A549 (cell line): ENCODE measurements at regions not wholly inside any gene's neighbourhood (a gene's known extent, or its start where the extent isn't known, plus 50 kb on each side); places are given as distances from the start of the nearest gene placed in this dataset.
A peak's percentile ranks its signal among the peaks of the same experiment; 100 is the strongest.

Experiments used
- ATAC-seq, 2 experiments: fragments of 200-7000 bp in 1 of 2; fragments of >200 bp in 1 of 2; cut with Nextera tagmentation in 1 of 2; cut with Tn5 transposase in 1 of 2; 3 replicates each; pipeline versions ENCODE4 v1.8.0 to v1.9.1; 2018 to 2020; ENCODE audit warnings: mild to moderate bottlenecking in 1 of 2, moderate library complexity in 1 of 2
- CTCF ChIA-PET: fragments of 300-600 bp; sonication (Branson Sonifier 250); formaldehyde crosslinking; extraction: SDS; loops from one replicate; lab custom pipeline; 2021; ENCODE audit warnings: antibody characterized with exemption, inconsistent platforms; lab: Yijun Ruan, JAX
- POLR2A ChIA-PET: fragments of 350-600 bp; formaldehyde crosslinking; extraction: SDS; loops from one replicate; lab custom pipeline; 2021; ENCODE audit warnings: antibody characterized with exemption, inconsistent platforms; lab: Yijun Ruan, JAX
- DNase-seq, 2 experiments: peaks; one replicate each; pipeline versions ENCODE4 v3.0.0 to v3.0.0-alpha.2; 2011 to 2016; ENCODE audit warnings: low read depth in 1 of 2, low spot score in 1 of 2
- FAIRE-seq: peaks from 2 replicates; lab custom pipeline; 2011; peaks lifted over from hg19 to GRCh38; lab: Jason Lieb, UNC
- H3K27ac ChIP-seq, 2 experiments: fragments of >200 bp; sonication (Bioruptor Twin); formaldehyde crosslinking; 3 replicates each; pipeline ENCODE4 v1.5.1; 2016 to 2017
- H3K4me1 ChIP-seq: fragments of >200 bp; sonication (Bioruptor Twin); formaldehyde crosslinking; 3 replicates; pipeline ENCODE4 v1.6.1; 2016
- H3K4me2 ChIP-seq: fragments of >200 bp; sonication (Bioruptor Twin); formaldehyde crosslinking; 3 replicates; pipeline ENCODE4 v1.6.1; 2016
- H3K4me3 ChIP-seq: fragments of >200 bp; sonication (Bioruptor Twin); formaldehyde crosslinking; 3 replicates; pipeline ENCODE4 v1.5.1; 2016
- H3K9me3 ChIP-seq: fragments of >200 bp; sonication (Bioruptor Twin); formaldehyde crosslinking; 3 replicates; pipeline ENCODE4 v1.6.1; 2016
- CBX2 ChIP-seq: fragments of 200-600 bp; sonication (generic); IDR thresholded peaks from 2 replicates; pipeline ENCODE4 v1.6.1; 2016; ENCODE audit warnings: low read depth, mild to moderate bottlenecking, borderline replicate concordance
- CBX8 ChIP-seq: fragments of 200-600 bp; sonication (generic); IDR thresholded peaks from 2 replicates; pipeline ENCODE4 v1.6.1; 2016
- CHD2 ChIP-seq: fragments of 150-350 bp; IDR thresholded peaks from 2 replicates; pipeline ENCODE4 v1.6.1; 2014; ENCODE audit warnings: low read length; ENCODE audit not compliant: partially characterized antibody
- EP300 ChIP-seq, 2 experiments: fragments of >200 bp; sonication (Bioruptor Twin); formaldehyde crosslinking; IDR thresholded peaks; 2 replicates in 1 of 2; 3 replicates in 1 of 2; pipeline ENCODE4 v1.6.1; 2016 to 2017
- ESRRA ChIP-seq: fragments of 150-350 bp; IDR thresholded peaks from 2 replicates; pipeline ENCODE4 v1.6.1; 2014; ENCODE audit warnings: mild to moderate bottlenecking, low read length, borderline replicate concordance
- FOXS1 ChIP-seq: fragments of 250-450 bp; sonication (Bioruptor Pico); IDR thresholded peaks from 2 replicates; pipeline ENCODE4 v1.5.0; 2020; ENCODE audit warnings: mild to moderate bottlenecking, moderate library complexity
- GATA3 ChIP-seq: IDR thresholded peaks from 2 replicates; pipeline ENCODE4 v1.6.1; 2012; ENCODE audit warnings: borderline replicate concordance
- HDAC2 ChIP-seq: fragments of 200-600 bp; sonication (generic); IDR thresholded peaks from 2 replicates; pipeline ENCODE4 v1.6.1; 2016
- HEYL ChIP-seq: fragments of 250-450 bp; sonication (Bioruptor Pico); IDR thresholded peaks from 2 replicates; pipeline ENCODE4 v1.8.0; 2021; ENCODE audit warnings: mild to moderate bottlenecking, moderate library complexity
- HOXA7 ChIP-seq: fragments of 250-450 bp; sonication (Bioruptor Pico); IDR thresholded peaks from 2 replicates; pipeline ENCODE4 v1.5.0; 2020; ENCODE audit warnings: mild to moderate bottlenecking, moderate library complexity
- MAFK ChIP-seq: fragments of 450-650 bp; IDR thresholded peaks from 2 replicates; pipeline ENCODE4 v1.6.1; 2014; ENCODE audit not compliant: partially characterized antibody
- MAZ ChIP-seq: fragments of 150-350 bp; IDR thresholded peaks from 2 replicates; pipeline ENCODE4 v1.6.1; 2014; ENCODE audit warnings: antibody characterized with exemption, low read depth, low read length, borderline replicate concordance
- NR3C1 ChIP-seq: fragments of >200 bp; sonication (Bioruptor Twin); formaldehyde crosslinking; IDR thresholded peaks from 3 replicates; pipeline ENCODE4 v1.6.1; 2017
- RNF2 ChIP-seq: fragments of 200-600 bp; sonication (generic); IDR thresholded peaks from 2 replicates; pipeline ENCODE4 v1.6.1; 2016; ENCODE audit warnings: low read depth, mild to moderate bottlenecking, antibody characterized with exemption, moderate library complexity, borderline replicate concordance
- SMC3 ChIP-seq: fragments of >200 bp; sonication (Bioruptor Twin); formaldehyde crosslinking; IDR thresholded peaks from 3 replicates; pipeline ENCODE4 v1.6.1; 2018; ENCODE audit warnings: inconsistent platforms
- SREBF2 ChIP-seq: fragments of 450-650 bp; IDR thresholded peaks from 2 replicates; pipeline ENCODE4 v1.6.1; 2014; ENCODE audit warnings: mild to moderate bottlenecking, moderate library complexity
- TFCP2L1 ChIP-seq: fragments of 250-450 bp; sonication (Bioruptor Pico); IDR thresholded peaks from 2 replicates; pipeline ENCODE4 v1.5.0; 2021; ENCODE audit warnings: mild to moderate bottlenecking
- ZFP36 ChIP-seq: fragments of 450-650 bp; IDR thresholded peaks from 2 replicates; pipeline ENCODE4 v1.6.1; 2014; ENCODE audit warnings: borderline replicate concordance; ENCODE audit not compliant: partially characterized antibody
- ZSCAN20 ChIP-seq: fragments of 250-450 bp; sonication (Bioruptor Pico); IDR thresholded peaks from 2 replicates; pipeline ENCODE4 v1.8.0; 2022; ENCODE audit warnings: mild to moderate bottlenecking, moderate library complexity
- WGBS: methylation state at CpG from one replicate; pipeline ENCODE4 v1.1.6; 2017; ENCODE audit errors: missing lambda C conversion rate; 5-methylcytosine and 5-hydroxymethylcytosine counted together
- TF ChIP-seq, protein P1 (sequence below): fragments of 200-600 bp; sonication (generic); IDR thresholded peaks from 2 replicates; pipeline ENCODE4 v1.6.1; 2016; ENCODE audit warnings: antibody characterized with exemption, mild to moderate bottlenecking, moderate library complexity

DNA sequence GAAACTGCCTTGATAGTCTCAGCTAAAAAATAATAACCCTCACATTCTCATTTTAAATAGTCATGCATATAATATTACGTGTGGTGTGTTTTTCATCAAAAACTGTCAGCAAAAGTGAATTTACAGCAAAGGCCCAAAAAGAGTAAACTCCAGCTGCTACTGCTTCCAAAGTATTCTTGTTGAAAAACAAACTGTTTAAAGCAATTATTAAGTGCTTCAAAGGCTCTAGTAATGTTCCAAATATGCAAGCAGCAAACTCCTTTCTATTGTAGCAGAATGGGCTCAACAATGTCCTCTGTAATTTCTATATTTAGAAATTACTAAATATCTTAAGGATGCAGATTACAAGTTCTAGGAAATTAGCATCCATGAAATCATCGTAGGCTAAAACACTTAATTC lies 280.0 kb upstream of the TBX18 start:
- 55% methylated on average over 2 of the region's 2 CpGs for WGBS
- Histone ChIP-seq H3K4me1 (no peaks in the 10 kb centered on the region), H3K27ac (no peak overlapping the region), H3K4me2 (no peak overlapping the region), H3K9me3 (no peaks in the 10 kb centered on the region), H3K4me3 (no peak overlapping the region)
- ATAC-seq (no peak), DNase-seq (no peak), FAIRE-seq (no peak)
- ChIA-PET POLR2A (no interaction called here), CTCF (interaction anchor here (0.8 kb wide), 1 partner anchor 622 kb away, joined by 3 read pairs; no protein-coding TSS in a partner anchor)
- TF ChIP-seq ZSCAN20 (CRISPR knock-in tag) (no peak), SMC3 (no peak), SREBF2 (no peak), MAZ (no peak), ZFP36 (no peak), FOXS1 (no peak), CHD2 (no peak), CBX2 (no peak), EP300 (IDR thresholded peaks at IDR 0.05) (no peak), HDAC2 (no peak), CBX8 (no peak), RNF2 (no peak), ESRRA (no peak), NR3C1 (no peak)

DNA sequence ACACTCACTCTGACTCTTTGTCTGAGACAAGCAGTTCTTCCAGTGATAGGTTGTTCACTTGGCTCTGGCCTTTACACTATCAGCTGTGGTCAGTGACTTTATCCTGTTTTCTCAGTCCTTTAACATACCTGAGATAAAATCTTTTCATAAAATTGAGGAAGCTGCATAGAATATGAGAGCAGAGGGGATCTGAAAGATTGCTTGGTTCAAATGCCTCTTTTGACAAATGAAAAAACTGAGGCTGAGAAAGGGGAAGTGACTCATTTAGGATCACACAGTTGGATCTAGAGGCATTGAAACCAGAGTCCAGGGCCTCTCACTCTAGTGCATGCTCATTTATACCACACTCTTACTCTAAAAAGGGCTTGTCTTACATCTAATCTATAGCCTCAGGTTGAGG lies 277.0 kb upstream of the TBX18 start:
- Histone ChIP-seq H3K27ac (no peak overlapping the region), H3K4me1 (no peaks in the 10 kb centered on the region), H3K4me2 (no peak overlapping the region), H3K4me3 (no peak overlapping the region), H3K9me3 (no peaks in the 10 kb centered on the region)
- ATAC-seq: no peak
- DNase-seq: no peak
- no peak for FAIRE-seq
- ChIA-PET POLR2A (no interaction called here), CTCF (no interaction called here)
- TF ChIP-seq NR3C1: no peak
- TF ChIP-seq, all 56 proteins: peak for 0

DNA sequence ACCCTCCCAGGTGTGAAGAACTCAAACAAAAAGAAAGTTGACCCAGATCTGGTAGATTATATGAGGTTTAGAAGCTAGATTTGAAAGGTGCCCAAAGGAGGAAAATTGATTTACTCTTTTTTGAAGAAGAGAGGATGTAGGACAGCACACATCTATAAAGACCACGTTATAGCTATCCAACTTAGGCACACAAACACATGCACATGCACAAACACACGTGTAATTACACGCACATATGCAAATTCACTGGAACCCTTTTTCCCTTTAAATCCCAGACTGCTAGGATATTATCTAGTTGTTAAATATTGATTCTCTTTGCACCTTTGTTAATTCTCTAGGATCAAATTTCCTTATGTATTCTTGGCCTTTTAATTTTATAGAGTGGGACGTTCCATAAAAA lies 272.8 kb upstream of the TBX18 start:
- TF ChIP-seq TFCP2L1 (CRISPR knock-in tag): no peak
- TF ChIP-seq ZSCAN20 (CRISPR knock-in tag): no peak
- TF ChIP-seq HOXA7 (CRISPR knock-in tag): no peak
- no peak for TF ChIP-seq SMC3
- no peak for TF ChIP-seq FOXS1
- no peak for TF ChIP-seq GATA3
- TF ChIP-seq, protein P1, sequence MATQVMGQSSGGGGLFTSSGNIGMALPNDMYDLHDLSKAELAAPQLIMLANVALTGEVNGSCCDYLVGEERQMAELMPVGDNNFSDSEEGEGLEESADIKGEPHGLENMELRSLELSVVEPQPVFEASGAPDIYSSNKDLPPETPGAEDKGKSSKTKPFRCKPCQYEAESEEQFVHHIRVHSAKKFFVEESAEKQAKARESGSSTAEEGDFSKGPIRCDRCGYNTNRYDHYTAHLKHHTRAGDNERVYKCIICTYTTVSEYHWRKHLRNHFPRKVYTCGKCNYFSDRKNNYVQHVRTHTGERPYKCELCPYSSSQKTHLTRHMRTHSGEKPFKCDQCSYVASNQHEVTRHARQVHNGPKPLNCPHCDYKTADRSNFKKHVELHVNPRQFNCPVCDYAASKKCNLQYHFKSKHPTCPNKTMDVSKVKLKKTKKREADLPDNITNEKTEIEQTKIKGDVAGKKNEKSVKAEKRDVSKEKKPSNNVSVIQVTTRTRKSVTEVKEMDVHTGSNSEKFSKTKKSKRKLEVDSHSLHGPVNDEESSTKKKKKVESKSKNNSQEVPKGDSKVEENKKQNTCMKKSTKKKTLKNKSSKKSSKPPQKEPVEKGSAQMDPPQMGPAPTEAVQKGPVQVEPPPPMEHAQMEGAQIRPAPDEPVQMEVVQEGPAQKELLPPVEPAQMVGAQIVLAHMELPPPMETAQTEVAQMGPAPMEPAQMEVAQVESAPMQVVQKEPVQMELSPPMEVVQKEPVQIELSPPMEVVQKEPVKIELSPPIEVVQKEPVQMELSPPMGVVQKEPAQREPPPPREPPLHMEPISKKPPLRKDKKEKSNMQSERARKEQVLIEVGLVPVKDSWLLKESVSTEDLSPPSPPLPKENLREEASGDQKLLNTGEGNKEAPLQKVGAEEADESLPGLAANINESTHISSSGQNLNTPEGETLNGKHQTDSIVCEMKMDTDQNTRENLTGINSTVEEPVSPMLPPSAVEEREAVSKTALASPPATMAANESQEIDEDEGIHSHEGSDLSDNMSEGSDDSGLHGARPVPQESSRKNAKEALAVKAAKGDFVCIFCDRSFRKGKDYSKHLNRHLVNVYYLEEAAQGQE: no peak
- no peaks in the 10 kb centered on the region; the same call in 2 of the 3 replicates for H3K9me3 ChIP-seq
- H3K4me2 ChIP-seq: no peak overlapping the region
- DNase-seq: no peak
- no peak for ATAC-seq
- FAIRE-seq: no peak
- no peaks in the 10 kb centered on the region for H3K4me1 ChIP-seq
- POLR2A ChIA-PET: no interaction called here
- H3K27ac ChIP-seq: no peak overlapping the region
- CTCF ChIA-PET: interaction anchor here (1.5 kb wide), 1 partner anchor 15 kb away, joined by 3 read pairs; no protein-coding TSS in a partner anchor
- WGBS: 64% methylated on average over 4 of the region's 4 CpGs
- no peak overlapping the region for H3K4me3 ChIP-seq

DNA sequence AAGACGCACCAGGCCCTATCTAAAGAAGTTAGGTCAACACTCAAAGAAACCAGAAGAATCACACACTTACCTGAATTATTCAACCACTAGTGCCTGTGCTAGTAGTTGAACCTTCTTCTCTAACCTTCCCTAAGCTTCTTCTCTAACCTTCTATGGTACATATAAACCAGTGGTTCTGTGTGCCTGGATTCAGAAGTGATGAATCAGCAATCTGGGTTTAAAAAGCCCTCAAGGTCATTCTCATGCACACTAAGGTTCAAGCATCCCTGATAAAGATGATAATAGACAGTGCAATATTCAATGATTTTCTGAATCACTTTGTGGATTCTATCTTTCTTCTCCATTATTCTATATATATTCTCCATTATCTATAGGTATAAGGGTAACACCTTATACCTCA lies 271.4 kb upstream of the TBX18 start:
- H3K4me1 ChIP-seq: no peaks in the 10 kb centered on the region
- no peak overlapping the region for H3K4me2 ChIP-seq
- no peak overlapping the region for H3K4me3 ChIP-seq
- no peaks in the 10 kb centered on the region; the same call in 2 of the 3 replicates for H3K9me3 ChIP-seq
- no peak for FAIRE-seq
- POLR2A ChIA-PET: no interaction called here
- CTCF ChIA-PET: interaction anchor here (0.6 kb wide), 1 partner anchor 277 kb away, joined by 3 read pairs; no protein-coding TSS in a partner anchor
- ATAC-seq: no peak
- DNase-seq: no peak
- H3K27ac ChIP-seq: no peak overlapping the region
- TF ChIP-seq HEYL (CRISPR knock-in tag) (no peak), MAFK (peak; percentile 75)
- TF ChIP-seq, all 56 proteins: peak for 1
- WGBS: 75% methylated on average over 1 of the region's 1 CpG
